Karpas-422 (cell line): ENCODE measurements at regions not wholly inside any gene's neighbourhood (a gene's known extent, or its start where the extent isn't known, plus 50 kb on each side); places are given as distances from the start of the nearest gene placed in this dataset.

Experiments used
- DNase-seq: peaks from one replicate; pipeline ENCODE4 v3.0.0-alpha.2; 2015
- H2AFZ ChIP-seq: fragments of 200-600 bp; sonication (generic); 2 replicates; pipeline ENCODE4 v1.6.1; 2014; ENCODE audit warnings: antibody characterized with exemption, low read length, mixed read lengths
- H3K27ac ChIP-seq: fragments of 200-600 bp; sonication (generic); 2 replicates; pipeline ENCODE4 v1.5.1; 2014; ENCODE audit warnings: mild to moderate bottlenecking, low read length, moderate library complexity
- H3K27me3 ChIP-seq: fragments of 200-600 bp; sonication (generic); 2 replicates; pipeline ENCODE4 v1.6.1; 2014; ENCODE audit warnings: low read length, mixed read lengths
- H3K36me3 ChIP-seq: fragments of 200-600 bp; sonication (generic); 2 replicates; pipeline ENCODE4 v1.6.1; 2014; ENCODE audit warnings: low read length, mixed read lengths; ENCODE audit not compliant: insufficient read depth
- H3K4me1 ChIP-seq: fragments of 200-600 bp; sonication (generic); 2 replicates; pipeline ENCODE4 v1.6.1; 2014; ENCODE audit warnings: mild to moderate bottlenecking, low read length, mixed read lengths
- H3K4me2 ChIP-seq: fragments of 200-600 bp; sonication (generic); 2 replicates; pipeline ENCODE4 v1.6.1; 2014; ENCODE audit warnings: low read length, low read depth, mild to moderate bottlenecking; ENCODE audit not compliant: poor library complexity, severe bottlenecking
- H3K4me3 ChIP-seq: fragments of 200-600 bp; sonication (generic); 2 replicates; pipeline ENCODE4 v1.5.1; 2014; ENCODE audit warnings: mild to moderate bottlenecking, antibody characterized with exemption, low read length, mixed read lengths
- H3K79me2 ChIP-seq: fragments of 200-600 bp; sonication (generic); 2 replicates; pipeline ENCODE4 v1.6.1; 2014; ENCODE audit warnings: mild to moderate bottlenecking, low read length, mixed read lengths
- H3K9ac ChIP-seq: fragments of 200-600 bp; sonication (generic); 2 replicates; pipeline ENCODE4 v1.6.0; 2014; ENCODE audit warnings: low read length
- H3K9me2 ChIP-seq: fragments of 200-600 bp; sonication (generic), shearing (Covaris generic); replicated peaks from 2 replicates; pipeline ENCODE4 v1.6.0; 2014; ENCODE audit warnings: mild to moderate bottlenecking, low read length, moderate library complexity; ENCODE audit not compliant: insufficient read depth
- H3K9me3 ChIP-seq: fragments of 300-700, 200-600 bp; sonication (generic); 2 replicates; pipeline ENCODE4 v1.6.1; 2014; ENCODE audit warnings: low read length, mixed read lengths
- H4K20me1 ChIP-seq: fragments of 200-600 bp; sonication (generic); 2 replicates; pipeline ENCODE4 v1.6.1; 2014; ENCODE audit warnings: mild to moderate bottlenecking, antibody characterized with exemption, low read length, low read depth; ENCODE audit not compliant: insufficient read depth

- Histone ChIP-seq H2AFZ (0 out of 2 replicates have a peak overlapping the region, but pooled peaks have one; percentile 18), H3K79me2 (no peaks in the 10 kb centered on the region), H3K4me2 (peak overlapping the region; percentile 7), H3K27me3 (no peaks in the 10 kb centered on the region), H3K27ac (no peak overlapping the region), H3K36me3 (no peaks in the 10 kb centered on the region), H3K9me2 (no peaks in the 10 kb centered on the region), H3K9ac (no peak overlapping the region), H3K4me1 (peaks cover 17% of the 10 kb centered on the region), H4K20me1 (no peaks in the 10 kb centered on the region), H3K9me3 (no peaks in the 10 kb centered on the region), H3K4me3 (no peak overlapping the region)
- no peak for DNase-seq
Observed at GRCh38 chr22:22138915-22139314, 105.7 kb upstream of the VPREB1 start.

- Histone ChIP-seq H3K4me1 (peaks cover 17% of the 10 kb centered on the region), H3K9me2 (no peaks in the 10 kb centered on the region), H3K27ac (no peak overlapping the region), H3K36me3 (no peaks in the 10 kb centered on the region), H3K4me2 (no peak overlapping the region), H3K4me3 (no peak overlapping the region), H4K20me1 (no peaks in the 10 kb centered on the region), H3K27me3 (no peaks in the 10 kb centered on the region), H3K9me3 (no peaks in the 10 kb centered on the region), H3K9ac (no peak overlapping the region), H2AFZ (no peak overlapping the region), H3K79me2 (no peaks in the 10 kb centered on the region)
- no peak for DNase-seq
Observed at GRCh38 chr22:22137891-22138290, 106.7 kb upstream of the VPREB1 start.

GRCh38 chr22:22133910-22134309 lies 110.7 kb upstream of the VPREB1 start:
- Histone ChIP-seq H3K9me3 (no peaks in the 10 kb centered on the region), H3K4me1 (peaks cover 26% of the 10 kb centered on the region), H3K4me3 (no peak overlapping the region)

GRCh38 chr22:22130953-22131608 lies 113.5 kb upstream of the VPREB1 start:
- Histone ChIP-seq H3K9me3 (no peaks in the 10 kb centered on the region), H2AFZ (no peak overlapping the region), H3K27ac (no peak overlapping the region), H3K4me2 (no peak overlapping the region), H3K27me3 (no peaks in the 10 kb centered on the region), H4K20me1 (no peaks in the 10 kb centered on the region), H3K36me3 (no peaks in the 10 kb centered on the region), H3K9me2 (no peaks in the 10 kb centered on the region), H3K4me3 (no peak overlapping the region), H3K9ac (no peak overlapping the region), H3K79me2 (no peaks in the 10 kb centered on the region), H3K4me1 (peaks cover 18% of the 10 kb centered on the region)
- DNase-seq, result no peak

More at GRCh38 chr22:22133910-22134309, 110.7 kb upstream of the VPREB1 start:
- no peaks in the 10 kb centered on the region for H3K36me3 ChIP-seq
- H3K79me2 ChIP-seq, result no peaks in the 10 kb centered on the region
- no peak overlapping the region for H3K27ac ChIP-seq
- no peak overlapping the region for H3K4me2 ChIP-seq
- no peaks in the 10 kb centered on the region for H3K9me2 ChIP-seq
- no peak for DNase-seq
- no peaks in the 10 kb centered on the region for H3K27me3 ChIP-seq
- H3K9ac ChIP-seq, result no peak overlapping the region
- H4K20me1 ChIP-seq, result no peaks in the 10 kb centered on the region
- H2AFZ ChIP-seq, result no peak overlapping the region

GRCh38 chr22:22129387-22129786 lies 115.2 kb upstream of the VPREB1 start:
- Histone ChIP-seq H3K9me3 (no peaks in the 10 kb centered on the region), H3K4me1 (peaks cover 18% of the 10 kb centered on the region), H3K9me2 (no peaks in the 10 kb centered on the region), H3K4me3 (no peak overlapping the region), H3K4me2 (no peak overlapping the region), H3K27me3 (no peaks in the 10 kb centered on the region), H3K9ac (no peak overlapping the region), H3K27ac (no peak overlapping the region), H3K79me2 (no peaks in the 10 kb centered on the region), H4K20me1 (no peaks in the 10 kb centered on the region), H3K36me3 (no peaks in the 10 kb centered on the region), H2AFZ (no peak overlapping the region)
- peak; percentile 25 for DNase-seq

DNA sequence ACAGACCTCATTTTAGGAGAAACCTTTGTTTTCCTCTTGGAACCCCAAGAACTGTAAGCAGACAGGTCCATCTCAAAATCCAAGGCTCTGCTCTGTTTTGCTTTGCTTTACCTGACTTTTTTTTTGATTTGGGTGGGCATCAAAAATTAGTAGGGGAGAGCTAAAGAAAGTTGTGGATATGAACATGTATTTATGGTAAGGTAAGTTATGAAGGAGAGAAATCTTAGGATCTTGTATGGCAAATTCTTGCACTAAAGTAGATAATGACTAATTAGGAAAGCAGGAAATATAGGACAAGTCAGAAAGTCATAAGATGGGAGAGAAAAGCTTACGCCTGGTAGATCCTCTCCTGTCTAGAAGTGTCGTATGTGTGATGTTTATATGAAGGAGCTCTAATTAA lies 116.1 kb upstream of the VPREB1 start:
- Histone ChIP-seq H3K4me3 (no peak overlapping the region), H3K9me2 (no peaks in the 10 kb centered on the region), H2AFZ (no peak overlapping the region), H3K79me2 (no peaks in the 10 kb centered on the region), H3K9me3 (no peaks in the 10 kb centered on the region), H3K9ac (no peak overlapping the region), H3K4me1 (peaks cover 18% of the 10 kb centered on the region), H3K36me3 (no peaks in the 10 kb centered on the region), H3K27me3 (no peaks in the 10 kb centered on the region), H3K27ac (no peak overlapping the region), H4K20me1 (no peaks in the 10 kb centered on the region), H3K4me2 (no peak overlapping the region)
- no peak for DNase-seq

DNA sequence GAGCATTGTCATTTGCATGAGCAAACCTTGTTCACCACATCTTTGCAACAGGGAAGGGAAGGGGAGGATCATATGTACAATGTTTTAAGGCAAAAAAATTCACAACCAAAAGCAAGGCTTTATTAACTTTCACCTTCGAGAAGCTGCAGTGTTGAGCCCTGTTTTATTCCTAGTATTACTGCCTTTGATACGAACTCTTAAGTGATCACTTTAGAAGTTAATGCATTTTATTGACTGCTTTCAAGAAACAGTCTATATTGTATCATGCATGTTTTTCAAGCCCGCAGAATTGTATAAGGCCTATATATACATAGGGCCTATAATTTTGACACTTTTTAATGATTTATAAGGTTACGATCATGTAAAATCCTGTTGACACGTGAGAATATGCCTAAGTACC lies 117.5 kb upstream of the VPREB1 start:
- H2AFZ ChIP-seq, result no peak overlapping the region
- H4K20me1 ChIP-seq, result no peaks in the 10 kb centered on the region
- H3K27me3 ChIP-seq, result no peaks in the 10 kb centered on the region
- H3K9me3 ChIP-seq, result no peaks in the 10 kb centered on the region
- no peaks in the 10 kb centered on the region for H3K79me2 ChIP-seq
- H3K36me3 ChIP-seq, result no peaks in the 10 kb centered on the region
- no peaks in the 10 kb centered on the region for H3K9me2 ChIP-seq
- peaks cover 13% of the 10 kb centered on the region for H3K4me1 ChIP-seq
- DNase-seq, result no peak
- H3K9ac ChIP-seq, result no peak overlapping the region
- no peak overlapping the region for H3K4me2 ChIP-seq
- no peak overlapping the region for H3K4me3 ChIP-seq
- H3K27ac ChIP-seq, result no peak overlapping the region

DNA sequence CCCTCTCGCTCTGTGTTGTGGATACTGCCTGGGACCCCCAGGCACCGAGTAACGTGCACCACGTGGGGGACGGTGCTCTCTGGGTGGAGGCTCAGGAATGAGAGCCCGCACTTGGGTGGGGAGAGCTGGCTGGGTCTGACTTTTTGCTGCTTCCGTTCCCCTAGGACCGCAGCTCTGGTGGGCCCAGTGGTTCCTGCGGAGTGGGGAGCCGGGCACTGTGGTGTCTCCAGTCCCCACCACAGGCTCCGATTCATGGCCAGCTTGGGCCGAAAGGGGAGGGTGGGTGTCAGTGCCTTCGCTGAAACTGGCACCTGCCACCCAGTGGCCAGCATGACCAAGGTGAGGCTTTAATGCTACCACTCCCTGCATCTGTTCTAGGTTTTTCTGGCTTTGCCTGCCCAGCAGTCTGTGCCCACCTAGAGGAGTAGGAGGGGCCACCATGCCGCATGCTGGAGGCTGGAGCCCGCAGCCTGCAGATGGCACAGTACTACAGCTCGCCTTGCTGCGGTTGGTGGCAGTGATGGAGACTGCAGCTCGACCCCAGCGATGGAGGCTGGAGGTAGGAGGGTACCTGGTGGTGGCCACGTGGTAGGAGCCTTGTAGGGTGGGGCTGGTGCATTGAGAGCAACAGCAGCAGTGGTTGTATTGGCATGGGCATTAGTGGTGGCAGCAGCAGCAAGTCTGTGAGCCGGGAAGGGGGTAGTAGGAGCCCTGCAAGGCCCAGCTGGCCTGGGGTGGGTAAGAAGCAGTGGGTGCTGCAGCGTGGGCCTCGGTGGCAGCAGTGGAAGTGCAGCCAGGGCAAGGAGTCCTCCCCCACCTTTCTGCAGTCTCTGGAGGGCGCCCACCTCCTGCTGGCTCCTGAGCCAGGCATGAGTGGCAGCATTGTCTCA lies 118.8 kb upstream of the VPREB1 start:
- Histone ChIP-seq H3K27me3 (no peaks in the 10 kb centered on the region), H3K4me1 (no peaks in the 10 kb centered on the region), H3K27ac (no peak overlapping the region), H3K9me3 (no peaks in the 10 kb centered on the region), H3K4me2 (no peak overlapping the region), H3K4me3 (no peak overlapping the region), H4K20me1 (no peaks in the 10 kb centered on the region), H3K9ac (no peak overlapping the region), H3K9me2 (no peaks in the 10 kb centered on the region), H2AFZ (no peak overlapping the region), H3K79me2 (no peaks in the 10 kb centered on the region), H3K36me3 (no peaks in the 10 kb centered on the region)
- no peak for DNase-seq
